CD14-positive monocyte (primary cell): ENCODE measurements at regions not wholly inside any gene's neighbourhood (a gene's known extent, or its start where the extent isn't known, plus 50 kb on each side); places are given as distances from the start of the nearest gene placed in this dataset.

ENCODE experiments used
- DNase-seq, 3 donors: peaks; one replicate each; pipeline ENCODE4 v3.0.0-alpha.2; 2011 to 2022
- H2AFZ ChIP-seq: 2 replicates; pipeline ENCODE4 v1.6.0; 2012; ENCODE audit warnings: mild to moderate bottlenecking, low read depth, low read length, inconsistent platforms; ENCODE audit not compliant: insufficient read depth, poor library complexity, severe bottlenecking
- H3K27ac ChIP-seq, 2 donors: 1 replicate in 1 of 2; 2 replicates in 1 of 2; pipeline ENCODE4 v1.5.1; 2012 to 2013; ENCODE audit warnings: low read length in 2 of 2, control low read depth in 1 of 2, inconsistent platforms in 1 of 2, low read depth in 1 of 2, mild to moderate bottlenecking in 1 of 2
- H3K27me3 ChIP-seq, 2 donors: one replicate each; pipeline versions ENCODE4 v1.6.0 to v1.6.1; 2011 to 2013; ENCODE audit warnings: low read length in 2 of 2; ENCODE audit not compliant: control insufficient read depth in 2 of 2, insufficient read depth in 2 of 2
- H3K36me3 ChIP-seq, 2 donors: replicated peaks in 1 of 2; 1 replicate in 1 of 2; 2 replicates in 1 of 2; pipeline versions ENCODE4 v1.5.1 to v1.6.1; 2012 to 2013; ENCODE audit warnings: low read length in 2 of 2, control low read depth in 1 of 2, inconsistent platforms in 1 of 2, mild to moderate bottlenecking in 1 of 2; ENCODE audit not compliant: insufficient read depth in 2 of 2, control insufficient read depth in 1 of 2
- H3K4me1 ChIP-seq, 2 donors: 1 replicate in 1 of 2; 2 replicates in 1 of 2; pipeline versions ENCODE4 v1.5.1 to v1.6.1; 2012 to 2013; ENCODE audit warnings: low read length in 2 of 2, control low read depth in 1 of 2, inconsistent platforms in 1 of 2, mild to moderate bottlenecking in 1 of 2, moderate library complexity in 1 of 2; ENCODE audit not compliant: insufficient read depth in 2 of 2, control insufficient read depth in 1 of 2
- H3K4me2 ChIP-seq: replicated peaks from 2 replicates; pipeline ENCODE3; 2012; ENCODE audit warnings: low read length, moderate library complexity, mild to moderate bottlenecking; ENCODE audit not compliant: poor library complexity, severe bottlenecking; ENCODE audit errors: extremely low read depth
- H3K4me3 ChIP-seq, 3 experiments: fragments of 200-600 bp in 1 of 3; sonication (generic) in 1 of 3; replicated peaks in 1 of 3; 1 replicate in 2 of 3; 2 replicates in 1 of 3; pipeline ENCODE4 v1.5.1; 2011 to 2013; ENCODE audit warnings: low read length in 3 of 3, mild to moderate bottlenecking in 3 of 3, control low read depth in 2 of 3, low read depth in 2 of 3, inconsistent platforms in 1 of 3, moderate library complexity in 1 of 3
- H3K79me2 ChIP-seq: 2 replicates; pipeline ENCODE4 v1.6.0; 2012; ENCODE audit warnings: mild to moderate bottlenecking, control low read depth, inconsistent platforms, low read length, moderate library complexity; ENCODE audit not compliant: insufficient read depth
- H3K9ac ChIP-seq: 2 replicates; pipeline ENCODE4 v1.6.0; 2017; ENCODE audit warnings: low read length, mild to moderate bottlenecking; ENCODE audit not compliant: insufficient read depth, poor library complexity, severe bottlenecking
- H3K9me3 ChIP-seq, 2 donors: replicated peaks in 1 of 2; 1 replicate in 1 of 2; 2 replicates in 1 of 2; pipeline versions ENCODE4 v1.5.1 to v1.6.1; 2012 to 2013; ENCODE audit warnings: low read length in 2 of 2, control low read depth in 1 of 2; ENCODE audit not compliant: control insufficient read depth in 1 of 2, insufficient read depth in 1 of 2
- H4K20me1 ChIP-seq: 2 replicates; pipeline ENCODE4 v1.6.0; 2012; ENCODE audit warnings: mild to moderate bottlenecking, low read length, control low read depth, moderate library complexity; ENCODE audit not compliant: insufficient read depth
- H3K27ac Mint-ChIP-seq, 7 donors: one replicate each; pipeline ENCODE4 v1.8.0; 2020; ENCODE audit warnings: mild to moderate bottlenecking in 7 of 7, mixed read lengths in 7 of 7, moderate library complexity in 6 of 7, inconsistent platforms in 2 of 7
- H3K27me3 Mint-ChIP-seq, 3 donors: one replicate each; pipeline ENCODE4 v1.8.0; 2021 to 2022; ENCODE audit warnings: low read depth in 3 of 3, mild to moderate bottlenecking in 3 of 3, mixed read lengths in 3 of 3, moderate library complexity in 3 of 3, inconsistent platforms in 1 of 3
- H3K36me3 Mint-ChIP-seq, 2 donors: one replicate each; pipeline ENCODE4 v1.8.0; 2020; ENCODE audit warnings: mixed read lengths in 2 of 2, inconsistent platforms in 1 of 2, mild to moderate bottlenecking in 1 of 2
- H3K4me1 Mint-ChIP-seq: one replicate; pipeline ENCODE4 v1.8.0; 2020; ENCODE audit warnings: mild to moderate bottlenecking, mixed read lengths
- H3K4me3 Mint-ChIP-seq, 2 donors: one replicate each; pipeline ENCODE4 v1.8.0; 2020; ENCODE audit warnings: mild to moderate bottlenecking in 2 of 2, mixed read lengths in 2 of 2, moderate library complexity in 1 of 2
- H3K9me3 Mint-ChIP-seq, 7 donors: one replicate each; pipeline ENCODE4 v1.8.0; 2020 to 2022; ENCODE audit warnings: mixed read lengths in 7 of 7, mild to moderate bottlenecking in 6 of 7, moderate library complexity in 6 of 7, inconsistent platforms in 2 of 7
- CTCF ChIP-seq: fragments of 200-600 bp; IDR thresholded peaks from one replicate; pipeline ENCODE4 v1.8.0; 2022; ENCODE audit warnings: antibody characterized with exemption, mild to moderate bottlenecking
- WGBS: methylation state at CpG from one replicate; pipeline ENCODE4 v1.1.5; 2013; ENCODE audit warnings: missing lambda C conversion rate; ENCODE audit not compliant: insufficient coverage; 5-methylcytosine and 5-hydroxymethylcytosine counted together
- intact Hi-C, 2 donors: fragments of 100-400 bp; cut with micrococcal nuclease; formaldehyde crosslinking; loops; one replicate each; pipeline versions ENCODE4 v1.15.0 to v1.15.1; 2023

GRCh38 chrX:39212456-39212855 is 411.2 kb downstream of the MID1IP1 start:
- Mint-ChIP-seq H3K4me1 (no peaks in the 10 kb centered on the region), H3K4me3 (no peak overlapping the region)
- DNase-seq: no peak

GRCh38 chrX:39214387-39215126 is 413.3 kb downstream of the MID1IP1 start:
- H3K27me3 ChIP-seq: no peaks in the 10 kb centered on the region
- no peak overlapping the region for H3K4me3 Mint-ChIP-seq
- H3K4me1 Mint-ChIP-seq: no peaks in the 10 kb centered on the region
- no peak for DNase-seq
- H4K20me1 ChIP-seq: no peaks in the 10 kb centered on the region
- H3K4me1 ChIP-seq: no peaks in the 10 kb centered on the region
- peaks cover 0 to 1% (median 0%) of the 10 kb centered on the region in 7 donors for H3K9me3 Mint-ChIP-seq
- H3K9ac ChIP-seq: no peak overlapping the region
- no peak overlapping the region for H3K4me3 ChIP-seq
- H2AFZ ChIP-seq: no peak overlapping the region
- intact Hi-C loops: no loop called here
- H3K36me3 Mint-ChIP-seq: no peaks in the 10 kb centered on the region
- no peaks in the 10 kb centered on the region for H3K9me3 ChIP-seq
- H3K27me3 Mint-ChIP-seq: peaks cover 0 to 9% (median 2%) of the 10 kb centered on the region in 3 donors
- H3K27ac Mint-ChIP-seq: no peak overlapping the region
- no peaks in the 10 kb centered on the region for H3K36me3 ChIP-seq
- H3K4me2 ChIP-seq: no peak overlapping the region
- WGBS: no CpG with 5 or more reads among the region's 4 CpGs
- TF ChIP-seq CTCF: no peak
- no peaks in the 10 kb centered on the region for H3K79me2 ChIP-seq
- no peak overlapping the region for H3K27ac ChIP-seq

More at GRCh38 chrX:39212456-39212855, 411.2 kb downstream of the MID1IP1 start:
- no peak overlapping the region for H2AFZ ChIP-seq
- no peak overlapping the region for H3K4me2 ChIP-seq
- no peaks in the 10 kb centered on the region for H3K27me3 ChIP-seq
- Mint-ChIP-seq H3K27me3 (peaks cover 0 to 9% (median 2%) of the 10 kb centered on the region in 3 donors), H3K9me3 (peaks cover 0 to 4% (median 0%) of the 10 kb centered on the region in 7 donors), H3K27ac (no peak overlapping the region), H3K36me3 (no peaks in the 10 kb centered on the region)
- H3K36me3 ChIP-seq: no peaks in the 10 kb centered on the region
- H3K9me3 ChIP-seq: no peaks in the 10 kb centered on the region
- no peaks in the 10 kb centered on the region for H3K4me1 ChIP-seq
- H3K9ac ChIP-seq: no peak overlapping the region
- no peaks in the 10 kb centered on the region for H3K79me2 ChIP-seq
- no peaks in the 10 kb centered on the region for H4K20me1 ChIP-seq
- TF ChIP-seq CTCF: no peak
- H3K27ac ChIP-seq: no peak overlapping the region
- WGBS: no CpG with 5 or more reads among the region's 2 CpGs
- intact Hi-C loops: no loop called here
- no peak overlapping the region for H3K4me3 ChIP-seq
